HuH-7 (cell line): ENCODE measurements at regions not wholly inside any gene's neighbourhood (a gene's known extent, or its start where the extent isn't known, plus 50 kb on each side); places are given as distances from the start of the nearest gene placed in this dataset.

Experiments used
- DNase-seq: peaks from one replicate; pipeline ENCODE4 v3.0.0; 2011; ENCODE audit warnings: low spot score

DNA sequence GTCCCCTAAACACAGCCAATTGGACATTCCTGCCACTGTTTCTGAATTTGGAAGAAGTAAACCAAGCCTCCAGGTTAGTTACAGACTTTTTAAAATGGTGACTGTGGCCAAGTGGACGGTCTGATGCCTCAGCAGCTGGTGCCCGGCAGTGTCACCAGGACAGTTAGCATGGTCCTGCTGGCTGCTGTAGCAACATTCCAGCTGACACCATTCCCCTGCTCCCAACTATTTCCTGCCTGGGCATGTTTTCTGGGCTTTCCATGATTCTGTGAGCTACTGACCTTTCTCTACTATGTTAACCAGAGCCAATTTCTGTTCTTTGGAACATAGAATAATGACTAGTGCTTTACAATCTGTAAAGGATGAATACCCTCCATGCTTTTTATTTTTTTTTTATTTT lies 95.0 kb downstream of the TLR5 start:
- no peak for DNase-seq

DNA sequence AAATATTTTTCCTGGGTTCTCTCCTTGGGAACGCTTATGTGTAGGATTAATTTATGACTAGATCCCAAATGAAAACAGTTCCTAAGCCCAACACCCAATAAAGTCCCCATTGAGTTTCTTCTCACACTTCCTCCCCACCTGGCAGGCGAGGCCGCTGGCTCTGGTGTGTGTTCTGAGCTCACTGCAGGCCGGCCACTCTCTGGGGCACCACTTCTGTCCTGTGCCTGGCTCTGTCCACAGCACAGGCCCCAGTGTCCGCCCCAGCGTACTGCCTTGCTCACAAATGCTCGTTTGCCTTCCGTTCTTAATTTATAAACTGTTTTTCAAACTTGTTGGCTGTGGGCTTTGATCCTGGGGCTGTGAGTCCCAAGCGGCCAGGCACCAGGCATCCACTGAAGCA lies 90.6 kb downstream of the TLR5 start:
- no peak for DNase-seq

DNA sequence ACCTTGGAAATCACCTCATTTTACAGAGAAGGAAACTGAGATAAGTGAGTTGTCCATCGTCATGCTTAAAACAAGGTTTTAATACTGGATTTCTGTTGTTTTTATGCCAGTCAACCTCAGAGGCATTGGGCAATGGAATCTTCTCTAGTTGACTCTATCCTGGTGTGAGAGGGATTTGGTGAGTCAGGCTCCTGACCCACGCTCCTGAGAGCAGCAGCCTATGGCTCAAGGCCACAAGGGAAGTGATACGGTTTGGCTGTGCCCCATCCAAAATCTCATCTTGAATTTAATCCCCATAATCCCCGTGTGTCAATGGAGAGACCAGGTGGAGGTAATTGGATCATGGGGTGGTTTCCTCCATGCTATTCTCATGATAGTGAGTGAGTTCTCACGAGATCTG lies 90.1 kb downstream of the TLR5 start:
- no peak for DNase-seq

DNA sequence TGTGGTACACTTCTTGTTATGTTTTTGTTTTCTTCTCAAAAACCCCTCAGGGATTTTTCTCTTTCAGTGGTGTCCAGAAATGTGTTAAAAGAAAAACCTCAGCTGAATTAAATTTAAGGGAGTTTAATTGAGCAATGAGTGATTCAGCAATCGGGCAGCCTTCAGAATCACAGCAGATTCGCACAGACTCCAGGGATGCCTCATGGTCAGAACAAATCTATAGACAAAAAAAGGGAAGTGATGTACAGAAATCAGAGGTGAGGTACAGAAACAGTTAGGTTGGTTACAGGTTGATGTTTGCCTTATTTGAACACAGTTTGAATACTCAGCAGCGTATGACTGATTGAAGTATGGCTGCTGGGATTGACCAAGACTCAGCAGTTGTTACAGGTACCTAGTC lies 86.2 kb downstream of the TLR5 start:
- no peak for DNase-seq

DNA sequence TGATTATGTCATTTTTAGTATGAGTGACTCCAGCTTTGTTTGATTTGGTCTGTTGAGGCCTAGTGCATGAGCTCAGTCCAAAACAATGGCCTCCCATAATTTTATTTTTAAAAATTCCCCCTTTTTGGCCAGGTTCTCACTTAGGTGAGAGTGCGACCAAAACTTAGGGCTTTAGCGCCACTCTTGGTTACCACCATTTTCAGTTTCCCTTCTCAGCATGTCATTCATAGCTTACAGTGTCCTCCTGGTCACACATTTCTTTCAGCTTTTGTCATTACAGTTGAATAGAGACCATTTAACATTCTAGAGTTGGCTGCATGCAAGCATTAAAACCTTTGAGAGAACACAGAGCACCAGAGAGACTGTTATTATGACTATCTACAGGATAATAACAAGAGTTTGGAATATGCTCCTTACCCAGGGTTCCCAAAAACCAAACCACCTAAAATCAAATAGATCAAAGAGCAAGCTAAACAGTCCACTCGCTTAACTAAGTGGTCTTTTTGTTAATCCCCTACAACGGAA lies 85.4 kb downstream of the TLR5 start:
- DNase-seq = no peak
